ENCODE measurements at regions not wholly inside any gene's neighbourhood (a gene's known extent, or its start where the extent isn't known, plus 50 kb on each side); places are given as distances from the start of the nearest gene placed in this dataset.

- Histone ChIP-seq H3K4me1 (ENCODE audit: insufficient read depth, poor library complexity, severe bottlenecking) (peaks cover 6% of the 10 kb centered on the region), H3K9me3 (ENCODE audit: severe bottlenecking) (no peaks in the 10 kb centered on the region), H3K36me3 (ENCODE audit: low read depth) (no peaks in the 10 kb centered on the region), H3K4me3 (ENCODE audit: severe bottlenecking) (no peak overlapping the region), H3K27ac (ENCODE audit: poor library complexity, severe bottlenecking) (no peak overlapping the region), H3K27me3 (ENCODE audit: insufficient read depth, poor library complexity, severe bottlenecking) (no peaks in the 10 kb centered on the region)
- DNase-seq (ENCODE audit: low spot score) = no peak
- no peak for ATAC-seq (ENCODE audit: low read depth)
- TF ChIP-seq CTCF (IDR thresholded peaks at IDR 0.05; ENCODE audit: poor library complexity, severe bottlenecking) = no peak
These were observed 184.4 kb upstream of the EEA1 start for GRCh38 chr12:93113317-93114006.

GRCh38 chr12:93115198-93115601 lies 186.1 kb upstream of the EEA1 start:
- Histone ChIP-seq H3K4me3 (ENCODE audit: severe bottlenecking) (no peak overlapping the region), H3K4me1 (ENCODE audit: insufficient read depth, poor library complexity, severe bottlenecking) (peaks cover 6% of the 10 kb centered on the region), H3K36me3 (ENCODE audit: low read depth) (no peaks in the 10 kb centered on the region), H3K27ac (ENCODE audit: poor library complexity, severe bottlenecking) (no peak overlapping the region), H3K27me3 (ENCODE audit: insufficient read depth, poor library complexity, severe bottlenecking) (no peaks in the 10 kb centered on the region), H3K9me3 (ENCODE audit: severe bottlenecking) (no peaks in the 10 kb centered on the region)
- ATAC-seq (ENCODE audit: low read depth) (no peak), DNase-seq (ENCODE audit: low spot score) (no peak)
- no peak for TF ChIP-seq CTCF (IDR thresholded peaks at IDR 0.05; ENCODE audit: poor library complexity, severe bottlenecking)

- Histone ChIP-seq H3K27ac (ENCODE audit: poor library complexity, severe bottlenecking) (no peak overlapping the region), H3K4me3 (ENCODE audit: severe bottlenecking) (no peak overlapping the region), H3K9me3 (ENCODE audit: severe bottlenecking) (no peaks in the 10 kb centered on the region), H3K27me3 (ENCODE audit: insufficient read depth, poor library complexity, severe bottlenecking) (no peaks in the 10 kb centered on the region), H3K36me3 (ENCODE audit: low read depth) (no peaks in the 10 kb centered on the region), H3K4me1 (ENCODE audit: insufficient read depth, poor library complexity, severe bottlenecking) (peaks cover 6% of the 10 kb centered on the region)
- TF ChIP-seq CTCF (IDR thresholded peaks at IDR 0.05; ENCODE audit: poor library complexity, severe bottlenecking) = no peak
- ATAC-seq (ENCODE audit: low read depth) (no peak), DNase-seq (ENCODE audit: low spot score) (no peak)
These were observed 186.6 kb upstream of the EEA1 start for GRCh38 chr12:93115646-93116045.

- peaks cover 14% of the 10 kb centered on the region for H3K4me1 ChIP-seq (ENCODE audit: insufficient read depth, poor library complexity, severe bottlenecking)
- ATAC-seq (ENCODE audit: low read depth) (no peak), DNase-seq (ENCODE audit: low spot score) (no peak)
These were observed 187.5 kb upstream of the EEA1 start for GRCh38 chr12:93116632-93117031.

More at GRCh38 chr12:93116632-93117031, 187.5 kb upstream of the EEA1 start:
- no peaks in the 10 kb centered on the region for H3K9me3 ChIP-seq (ENCODE audit: severe bottlenecking)
- H3K27ac ChIP-seq (ENCODE audit: poor library complexity, severe bottlenecking) = no peak overlapping the region
- H3K36me3 ChIP-seq (ENCODE audit: low read depth) = no peaks in the 10 kb centered on the region
- no peak for TF ChIP-seq CTCF (IDR thresholded peaks at IDR 0.05; ENCODE audit: poor library complexity, severe bottlenecking)
- no peak overlapping the region for H3K4me3 ChIP-seq (ENCODE audit: severe bottlenecking)
- no peaks in the 10 kb centered on the region for H3K27me3 ChIP-seq (ENCODE audit: insufficient read depth, poor library complexity, severe bottlenecking)
